GM10248 (cell line): ENCODE measurements at regions not wholly inside any gene's neighbourhood (a gene's known extent, or its start where the extent isn't known, plus 50 kb on each side); places are given as distances from the start of the nearest gene placed in this dataset.

ENCODE experiments used
- CTCF ChIA-PET: fragments of 300-600 bp; sonication (Branson Sonifier 250); formaldehyde crosslinking; extraction: SDS; loops from one replicate; lab custom pipeline; 2021; ENCODE audit warnings: antibody characterized with exemption; lab: Yijun Ruan, JAX
- POLR2A ChIA-PET: fragments of 350-650 bp; sonication (Branson Sonifier 250); formaldehyde crosslinking; extraction: SDS; loops from one replicate; lab custom pipeline; 2020; ENCODE audit warnings: antibody characterized with exemption; lab: Yijun Ruan, JAX
- DNase-seq: peaks from one replicate; pipeline ENCODE4 v3.0.0; 2012; ENCODE audit errors: extremely low spot score
- TF ChIP-seq, protein P1 (sequence below): IDR thresholded peaks from 2 replicates; pipeline ENCODE4 v1.5.1; 2012; ENCODE audit warnings: mild to moderate bottlenecking, low read depth; ENCODE audit errors: extremely low read depth, missing control alignments, control extremely low read depth

DNA sequence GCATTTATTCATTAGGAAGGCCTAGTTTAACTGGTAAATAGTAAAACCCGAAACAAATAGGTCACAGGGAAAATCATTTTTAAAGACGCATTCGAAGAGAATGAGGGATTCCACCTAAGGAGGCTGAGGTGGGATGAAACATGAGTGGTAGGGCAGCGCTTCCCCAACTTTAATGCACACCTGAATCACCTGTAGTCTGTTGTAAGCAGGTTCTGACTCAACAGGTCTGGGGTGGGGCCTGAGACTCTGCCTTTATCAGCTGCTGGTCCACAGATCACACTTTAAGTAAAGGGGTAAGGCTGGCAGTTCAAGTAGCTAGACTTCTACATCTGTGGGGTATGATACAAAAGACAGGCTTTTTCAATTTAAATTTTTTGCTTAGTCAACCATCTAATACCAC is 223.5 kb upstream of the UBE2E2 start:
- TF ChIP-seq, protein P1, sequence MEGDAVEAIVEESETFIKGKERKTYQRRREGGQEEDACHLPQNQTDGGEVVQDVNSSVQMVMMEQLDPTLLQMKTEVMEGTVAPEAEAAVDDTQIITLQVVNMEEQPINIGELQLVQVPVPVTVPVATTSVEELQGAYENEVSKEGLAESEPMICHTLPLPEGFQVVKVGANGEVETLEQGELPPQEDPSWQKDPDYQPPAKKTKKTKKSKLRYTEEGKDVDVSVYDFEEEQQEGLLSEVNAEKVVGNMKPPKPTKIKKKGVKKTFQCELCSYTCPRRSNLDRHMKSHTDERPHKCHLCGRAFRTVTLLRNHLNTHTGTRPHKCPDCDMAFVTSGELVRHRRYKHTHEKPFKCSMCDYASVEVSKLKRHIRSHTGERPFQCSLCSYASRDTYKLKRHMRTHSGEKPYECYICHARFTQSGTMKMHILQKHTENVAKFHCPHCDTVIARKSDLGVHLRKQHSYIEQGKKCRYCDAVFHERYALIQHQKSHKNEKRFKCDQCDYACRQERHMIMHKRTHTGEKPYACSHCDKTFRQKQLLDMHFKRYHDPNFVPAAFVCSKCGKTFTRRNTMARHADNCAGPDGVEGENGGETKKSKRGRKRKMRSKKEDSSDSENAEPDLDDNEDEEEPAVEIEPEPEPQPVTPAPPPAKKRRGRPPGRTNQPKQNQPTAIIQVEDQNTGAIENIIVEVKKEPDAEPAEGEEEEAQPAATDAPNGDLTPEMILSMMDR = no peak
- CTCF ChIA-PET = interaction anchor here (1.1 to 1.3 kb wide), 3 partner anchors 8 to 17 kb away, joined by 3 to 4 read pairs (median 4); no protein-coding TSS in a partner anchor
- DNase-seq = no peak
- POLR2A ChIA-PET = no interaction called here

DNA sequence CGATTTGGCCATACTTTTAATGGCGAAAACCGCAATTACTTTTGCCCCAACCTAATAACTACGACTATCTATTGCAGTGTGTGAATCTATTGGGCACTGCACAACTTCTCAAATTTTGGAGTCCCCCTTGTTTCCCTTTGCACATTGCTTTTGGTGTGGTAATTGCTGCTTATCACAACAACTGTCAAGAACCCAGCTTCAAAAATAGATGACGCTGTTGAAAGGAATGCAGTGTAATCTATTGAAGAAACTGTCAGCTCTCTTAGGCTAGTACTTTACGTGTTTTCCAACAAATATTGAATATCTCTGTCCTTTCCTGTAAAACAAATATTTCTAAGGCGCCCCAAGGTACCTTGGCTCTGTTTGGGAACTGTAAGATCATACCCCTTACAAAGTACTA is 222.8 kb upstream of the UBE2E2 start:
- POLR2A ChIA-PET = no interaction called here
- TF ChIP-seq, protein P1 = no peak
- DNase-seq = no peak
- CTCF ChIA-PET = interaction anchor here (0.8 to 1.3 kb wide), 4 partner anchors 9 to 17 kb away, joined by 3 to 4 read pairs (median 4); no protein-coding TSS in a partner anchor

GRCh38 chr3:22981166-22981565 is 222.0 kb upstream of the UBE2E2 start:
- DNase-seq = no peak

GRCh38 chr3:22981861-22982260 is 221.3 kb upstream of the UBE2E2 start:
- TF ChIP-seq, protein P1 = no peak
- DNase-seq = no peak
- ChIA-PET POLR2A (no interaction called here), CTCF (interaction anchor here (0.8 to 1.2 kb wide), 4 partner anchors 18 to 79 kb away, joined by 3 read pairs; no protein-coding TSS in a partner anchor)

More at GRCh38 chr3:22981166-22981565, 222.0 kb upstream of the UBE2E2 start:
- TF ChIP-seq, protein P1 = no peak
- CTCF ChIA-PET = interaction anchor here (1.2 kb wide), 1 partner anchor 19 kb away, joined by 3 read pairs; no protein-coding TSS in a partner anchor
- POLR2A ChIA-PET = no interaction called here

GRCh38 chr3:22982981-22983587 is 220.0 kb upstream of the UBE2E2 start:
- ChIA-PET CTCF (interaction anchor here (0.8 to 1.2 kb wide), 2 partner anchors 28 to 80 kb away, joined by 3 read pairs; no protein-coding TSS in a partner anchor), POLR2A (no interaction called here)
- DNase-seq = no peak
- TF ChIP-seq, protein P1 = no peak

DNA sequence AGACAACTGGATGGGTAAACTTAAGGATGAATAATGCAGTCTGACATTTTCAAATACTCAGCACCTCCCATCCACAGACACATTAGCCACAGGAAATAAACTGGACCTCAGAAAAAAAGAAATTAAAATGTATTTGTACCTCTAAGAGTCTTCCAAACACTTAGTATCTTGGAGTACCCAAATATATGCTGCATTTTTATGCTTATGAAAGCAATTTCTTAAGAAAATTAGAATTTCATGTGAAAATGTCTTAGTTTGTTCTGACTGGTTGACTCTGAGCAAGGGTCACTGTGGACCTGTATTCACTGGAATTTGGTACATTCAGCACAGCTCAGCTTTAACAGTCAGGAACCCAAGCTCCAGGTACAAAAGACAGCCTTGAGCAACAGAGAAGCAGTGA is 216.2 kb upstream of the UBE2E2 start:
- TF ChIP-seq, protein P1 = no peak
- CTCF ChIA-PET = interaction anchor here (1.0 to 2.1 kb wide), 3 partner anchors 13 to 24 kb away, joined by 4 to 6 read pairs (median 4); no protein-coding TSS in a partner anchor
- no peak for DNase-seq
- POLR2A ChIA-PET = no interaction called here
